H4 (cell line): ENCODE measurements at regions not wholly inside any gene's neighbourhood (a gene's known extent, or its start where the extent isn't known, plus 50 kb on each side); places are given as distances from the start of the nearest gene placed in this dataset.

Experiments used
- DNase-seq: peaks from one replicate; pipeline ENCODE4 v3.0.0-alpha.2; 2015; ENCODE audit warnings: low spot score

- no peak for DNase-seq
Measured at GRCh38 chr4:12178614-12179610, 750.2 kb upstream of the HS3ST1 start.

GRCh38 chr4:12177416-12177815 lies 748.7 kb upstream of the HS3ST1 start:
- no peak for DNase-seq

GRCh38 chr4:12173496-12173895 lies 744.8 kb upstream of the HS3ST1 start:
- DNase-seq: no peak

- no peak for DNase-seq
Measured at GRCh38 chr4:12172198-12172973, 743.7 kb upstream of the HS3ST1 start.

- DNase-seq: no peak
Measured at GRCh38 chr4:12170308-12170707, 741.6 kb upstream of the HS3ST1 start.

- DNase-seq: no peak
Measured at GRCh38 chr4:12165616-12166015, 736.9 kb upstream of the HS3ST1 start.

- DNase-seq: no peak
Measured at GRCh38 chr4:12146339-12146738, 717.6 kb upstream of the HS3ST1 start.

- no peak for DNase-seq
Measured at GRCh38 chr4:12145768-12146167, 717.1 kb upstream of the HS3ST1 start.

- DNase-seq: no peak
Measured at GRCh38 chr4:12145106-12145505, 716.4 kb upstream of the HS3ST1 start.

- no peak for DNase-seq
Measured at GRCh38 chr4:12144051-12144450, 715.4 kb upstream of the HS3ST1 start.

- no peak for DNase-seq
Measured at GRCh38 chr4:12140864-12141263, 712.2 kb upstream of the HS3ST1 start.

GRCh38 chr4:12139296-12139695 lies 710.6 kb upstream of the HS3ST1 start:
- DNase-seq: no peak

- no peak for DNase-seq
Measured at GRCh38 chr4:12138488-12138887, 709.8 kb upstream of the HS3ST1 start.

- DNase-seq: no peak
Measured at GRCh38 chr4:12137575-12137974, 708.9 kb upstream of the HS3ST1 start.

- no peak for DNase-seq
Measured at GRCh38 chr4:12126474-12126873, 697.8 kb upstream of the HS3ST1 start.

- no peak for DNase-seq
Measured at GRCh38 chr4:12124138-12124537, 695.4 kb upstream of the HS3ST1 start.

- no peak for DNase-seq
Measured at GRCh38 chr4:12123707-12124106, 695.0 kb upstream of the HS3ST1 start.

GRCh38 chr4:12122316-12122715 lies 693.6 kb upstream of the HS3ST1 start:
- no peak for DNase-seq

GRCh38 chr4:12120968-12121367 lies 692.3 kb upstream of the HS3ST1 start:
- DNase-seq: no peak

GRCh38 chr4:12118651-12119213 lies 690.0 kb upstream of the HS3ST1 start:
- DNase-seq: no peak

GRCh38 chr4:12116009-12116552 lies 687.4 kb upstream of the HS3ST1 start:
- DNase-seq: no peak

GRCh38 chr4:12110627-12111026 lies 681.9 kb upstream of the HS3ST1 start:
- no peak for DNase-seq
